Endodermal cell (in vitro differentiated cells): ENCODE measurements at regions not wholly inside any gene's neighbourhood (a gene's known extent, or its start where the extent isn't known, plus 50 kb on each side); places are given as distances from the start of the nearest gene placed in this dataset.

ENCODE experiments used
- DNase-seq: peaks from one replicate; pipeline ENCODE4 v3.0.0-alpha.2; 2017
- H3K27ac ChIP-seq: 2 replicates; pipeline ENCODE4 v1.5.1; 2013; ENCODE audit warnings: mild to moderate bottlenecking, low read depth, low read length, moderate library complexity
- H3K27me3 ChIP-seq: 2 replicates; pipeline ENCODE4 v1.6.1; 2013; ENCODE audit warnings: mild to moderate bottlenecking, low read length, moderate library complexity; ENCODE audit not compliant: insufficient read depth, control insufficient read depth, poor library complexity, severe bottlenecking
- H3K36me3 ChIP-seq: 2 replicates; pipeline ENCODE4 v1.7.0; 2013; ENCODE audit warnings: mild to moderate bottlenecking, low read length, moderate library complexity; ENCODE audit not compliant: control insufficient read depth, insufficient read depth
- H3K4me1 ChIP-seq: one replicate; pipeline ENCODE4 v1.7.0; 2013; ENCODE audit warnings: low read length; ENCODE audit not compliant: control insufficient read depth, insufficient read depth
- H3K4me3 ChIP-seq: 2 replicates; pipeline ENCODE4 v1.5.1; 2013; ENCODE audit warnings: mild to moderate bottlenecking, low read length, moderate library complexity
- H3K9ac ChIP-seq: 2 replicates; pipeline ENCODE4 v1.6.1; 2013; ENCODE audit warnings: mild to moderate bottlenecking, low read length, moderate library complexity; ENCODE audit not compliant: poor library complexity, severe bottlenecking; ENCODE audit errors: extremely low read depth
- H3K9me3 ChIP-seq: 2 replicates; pipeline ENCODE4 v1.6.1; 2013; ENCODE audit warnings: mild to moderate bottlenecking, low read length, moderate library complexity; ENCODE audit not compliant: control insufficient read depth
- H3K27ac Mint-ChIP-seq: 2 replicates; pipeline ENCODE4 v1.8.0; 2020; ENCODE audit warnings: mixed read lengths
- H3K27me3 Mint-ChIP-seq: 2 replicates; pipeline ENCODE4 v1.8.0; 2021; ENCODE audit warnings: mild to moderate bottlenecking, mixed read lengths; ENCODE audit not compliant: insufficient read depth
- H3K36me3 Mint-ChIP-seq: 2 replicates; pipeline ENCODE4 v1.8.0; 2020; ENCODE audit warnings: low read depth, mixed read lengths
- H3K4me1 Mint-ChIP-seq: 2 replicates; pipeline ENCODE4 v1.8.0; 2020; ENCODE audit warnings: mixed read lengths
- H3K4me3 Mint-ChIP-seq: 2 replicates; pipeline ENCODE4 v1.8.0; 2020; ENCODE audit warnings: mild to moderate bottlenecking, moderate library complexity, mixed read lengths
- H3K9me3 Mint-ChIP-seq: 2 replicates; pipeline ENCODE4 v1.8.0; 2020; ENCODE audit warnings: mild to moderate bottlenecking, mixed read lengths
- WGBS, 2 experiments: methylation state at CpG; one replicate each; pipeline versions ENCODE4 v1.1.5 to v1.1.7; 2013; ENCODE audit warnings: missing lambda C conversion rate in 2 of 2, mixed read lengths in 1 of 2; ENCODE audit not compliant: insufficient coverage in 1 of 2, insufficient read length in 1 of 2; 5-methylcytosine and 5-hydroxymethylcytosine counted together
- TF ChIP-seq, protein P1 (sequence below): fragments of 200-600 bp; sonication (generic); conservative IDR thresholded peaks from 2 replicates; pipeline ENCODE4 v1.5.0; 2021; ENCODE audit warnings: antibody characterized with exemption, mild to moderate bottlenecking

DNA sequence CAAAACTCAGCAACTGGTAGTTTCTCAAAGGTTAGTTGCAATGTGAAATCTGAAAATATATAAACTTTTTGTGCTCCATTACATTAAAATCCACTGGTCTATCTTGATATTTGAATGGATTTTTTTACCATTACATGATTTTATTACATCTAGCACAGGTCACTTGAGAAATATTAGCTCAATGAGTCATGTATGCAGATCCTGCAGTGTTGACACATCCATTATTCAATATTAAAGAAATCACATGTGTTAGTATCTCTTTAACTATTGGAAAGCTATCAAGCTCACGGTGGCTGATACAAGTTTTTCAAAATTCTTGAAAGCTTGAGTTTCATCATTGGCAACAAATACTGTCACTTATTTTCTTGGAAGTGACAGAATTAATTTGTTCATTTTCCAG, 373.9 kb upstream of the TSHZ3 start:
- no peaks in the 10 kb centered on the region for H3K4me1 ChIP-seq
- no peaks in the 10 kb centered on the region for H3K36me3 ChIP-seq
- Mint-ChIP-seq H3K27ac (no peak overlapping the region), H3K4me3 (no peak overlapping the region), H3K27me3 (no peaks in the 10 kb centered on the region), H3K36me3 (no peaks in the 10 kb centered on the region), H3K9me3 (no peaks in the 10 kb centered on the region), H3K4me1 (peaks cover 3% of the 10 kb centered on the region)
- 78 to 84% methylated on average over 1 of the region's 1 CpG for WGBS, 2 experiments
- no peak overlapping the region for H3K9ac ChIP-seq
- H3K4me3 ChIP-seq, result no peak overlapping the region
- TF ChIP-seq, protein P1, sequence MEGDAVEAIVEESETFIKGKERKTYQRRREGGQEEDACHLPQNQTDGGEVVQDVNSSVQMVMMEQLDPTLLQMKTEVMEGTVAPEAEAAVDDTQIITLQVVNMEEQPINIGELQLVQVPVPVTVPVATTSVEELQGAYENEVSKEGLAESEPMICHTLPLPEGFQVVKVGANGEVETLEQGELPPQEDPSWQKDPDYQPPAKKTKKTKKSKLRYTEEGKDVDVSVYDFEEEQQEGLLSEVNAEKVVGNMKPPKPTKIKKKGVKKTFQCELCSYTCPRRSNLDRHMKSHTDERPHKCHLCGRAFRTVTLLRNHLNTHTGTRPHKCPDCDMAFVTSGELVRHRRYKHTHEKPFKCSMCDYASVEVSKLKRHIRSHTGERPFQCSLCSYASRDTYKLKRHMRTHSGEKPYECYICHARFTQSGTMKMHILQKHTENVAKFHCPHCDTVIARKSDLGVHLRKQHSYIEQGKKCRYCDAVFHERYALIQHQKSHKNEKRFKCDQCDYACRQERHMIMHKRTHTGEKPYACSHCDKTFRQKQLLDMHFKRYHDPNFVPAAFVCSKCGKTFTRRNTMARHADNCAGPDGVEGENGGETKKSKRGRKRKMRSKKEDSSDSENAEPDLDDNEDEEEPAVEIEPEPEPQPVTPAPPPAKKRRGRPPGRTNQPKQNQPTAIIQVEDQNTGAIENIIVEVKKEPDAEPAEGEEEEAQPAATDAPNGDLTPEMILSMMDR, result no peak
- no peak for DNase-seq
- H3K9me3 ChIP-seq, result no peaks in the 10 kb centered on the region
- no peak overlapping the region for H3K27ac ChIP-seq
- H3K27me3 ChIP-seq, result no peaks in the 10 kb centered on the region

DNA sequence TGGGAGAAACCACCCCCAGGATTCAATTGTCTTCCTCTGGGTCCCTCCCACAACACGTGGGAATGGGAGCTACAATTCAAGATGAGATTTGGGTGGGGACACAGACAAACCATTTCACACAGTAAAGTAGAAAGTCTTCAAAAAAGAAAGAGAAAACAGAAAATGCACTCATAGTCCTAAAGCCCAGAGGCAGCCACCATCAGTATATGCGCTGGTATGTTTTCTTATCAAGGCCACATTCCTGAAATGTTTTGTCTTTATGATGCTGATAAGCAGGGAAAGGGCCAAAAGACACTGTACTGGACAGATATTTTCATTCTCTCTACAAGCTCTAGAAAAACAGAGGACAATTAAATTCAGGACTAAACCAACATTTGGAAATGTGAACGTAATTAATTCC, 375.8 kb upstream of the TSHZ3 start:
- Mint-ChIP-seq H3K27me3 (no peaks in the 10 kb centered on the region), H3K4me1 (no peaks in the 10 kb centered on the region), H3K4me3 (no peak overlapping the region), H3K36me3 (no peaks in the 10 kb centered on the region), H3K27ac (peak overlapping the region; percentile 41), H3K9me3 (no peaks in the 10 kb centered on the region)
- Histone ChIP-seq H3K27ac (no peak overlapping the region), H3K36me3 (no peaks in the 10 kb centered on the region), H3K9me3 (no peaks in the 10 kb centered on the region), H3K9ac (no peak overlapping the region), H3K4me1 (no peaks in the 10 kb centered on the region), H3K27me3 (no peaks in the 10 kb centered on the region), H3K4me3 (no peak overlapping the region)
- DNase-seq, result no peak
- TF ChIP-seq, protein P1, result no peak
- WGBS, 2 experiments, result 80 to 82% methylated on average over 1 to 3 of the region's 3 CpGs

DNA sequence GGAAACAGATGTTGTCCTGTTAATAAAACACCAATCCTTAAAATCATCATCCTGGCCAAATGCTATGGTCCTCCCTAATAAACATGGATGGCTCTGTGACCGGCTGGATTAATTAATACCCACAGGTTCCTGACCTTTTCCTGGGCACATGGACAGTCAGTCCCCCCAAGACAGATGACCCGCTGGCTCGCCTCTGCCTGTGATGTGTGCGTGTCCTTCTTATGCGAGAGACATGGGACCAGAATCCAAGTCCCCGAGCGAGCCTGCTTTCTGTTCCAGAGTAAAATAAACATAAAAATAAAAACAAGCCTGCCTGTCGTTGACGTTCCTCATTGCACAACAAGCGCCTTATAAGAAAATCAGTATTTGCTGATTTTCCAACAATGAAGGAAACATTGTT, 378.3 kb upstream of the TSHZ3 start:
- H3K36me3 ChIP-seq, result no peaks in the 10 kb centered on the region
- no peaks in the 10 kb centered on the region for H3K4me1 ChIP-seq
- Mint-ChIP-seq H3K4me1 (no peaks in the 10 kb centered on the region), H3K27me3 (no peaks in the 10 kb centered on the region), H3K27ac (no peak overlapping the region), H3K9me3 (no peaks in the 10 kb centered on the region), H3K4me3 (no peak overlapping the region), H3K36me3 (no peaks in the 10 kb centered on the region)
- whole genome bisulfite sequencing, 2 experiments, result 91 to 93% methylated on average over 9 to 10 of the region's 10 CpGs
- TF ChIP-seq, protein P1, result no peak
- no peak overlapping the region for H3K4me3 ChIP-seq
- no peaks in the 10 kb centered on the region for H3K9me3 ChIP-seq
- H3K9ac ChIP-seq, result no peak overlapping the region
- DNase-seq, result no peak
- H3K27me3 ChIP-seq, result no peaks in the 10 kb centered on the region
- no peak overlapping the region for H3K27ac ChIP-seq
